ENCODE measurements at regions not wholly inside any gene's neighbourhood (a gene's known extent, or its start where the extent isn't known, plus 50 kb on each side); places are given as distances from the start of the nearest gene placed in this dataset.

DNA sequence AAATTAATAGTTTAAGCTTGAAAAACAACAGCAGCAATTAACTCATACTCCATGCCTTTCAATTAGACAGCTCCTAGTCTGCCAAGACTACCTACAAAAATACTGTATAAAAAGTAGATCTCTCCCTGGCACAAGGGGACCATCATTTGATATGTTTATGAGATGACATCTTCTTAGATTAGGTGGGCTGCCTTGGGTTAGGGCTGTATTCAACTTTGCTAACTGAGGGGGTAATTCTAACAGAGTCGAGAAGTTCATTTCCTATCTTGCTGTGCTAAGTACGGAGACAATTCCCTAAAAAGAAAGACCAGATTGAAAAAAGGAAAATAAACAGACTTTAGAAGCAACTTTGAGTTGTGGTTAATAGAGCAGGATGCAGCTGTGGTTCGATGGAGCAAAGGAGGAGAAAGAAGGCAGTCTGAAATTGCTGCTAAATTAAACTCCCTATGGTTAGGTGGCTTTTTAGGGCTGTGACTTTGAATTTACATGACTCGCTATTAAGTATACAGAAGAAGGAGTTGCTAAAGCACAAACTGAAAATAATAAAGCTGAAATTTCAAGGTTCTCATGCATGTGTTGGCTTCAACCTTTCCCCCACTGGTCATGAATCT lies 75.4 kb downstream of the CDC7 start:
- TF ChIP-seq, protein P1, sequence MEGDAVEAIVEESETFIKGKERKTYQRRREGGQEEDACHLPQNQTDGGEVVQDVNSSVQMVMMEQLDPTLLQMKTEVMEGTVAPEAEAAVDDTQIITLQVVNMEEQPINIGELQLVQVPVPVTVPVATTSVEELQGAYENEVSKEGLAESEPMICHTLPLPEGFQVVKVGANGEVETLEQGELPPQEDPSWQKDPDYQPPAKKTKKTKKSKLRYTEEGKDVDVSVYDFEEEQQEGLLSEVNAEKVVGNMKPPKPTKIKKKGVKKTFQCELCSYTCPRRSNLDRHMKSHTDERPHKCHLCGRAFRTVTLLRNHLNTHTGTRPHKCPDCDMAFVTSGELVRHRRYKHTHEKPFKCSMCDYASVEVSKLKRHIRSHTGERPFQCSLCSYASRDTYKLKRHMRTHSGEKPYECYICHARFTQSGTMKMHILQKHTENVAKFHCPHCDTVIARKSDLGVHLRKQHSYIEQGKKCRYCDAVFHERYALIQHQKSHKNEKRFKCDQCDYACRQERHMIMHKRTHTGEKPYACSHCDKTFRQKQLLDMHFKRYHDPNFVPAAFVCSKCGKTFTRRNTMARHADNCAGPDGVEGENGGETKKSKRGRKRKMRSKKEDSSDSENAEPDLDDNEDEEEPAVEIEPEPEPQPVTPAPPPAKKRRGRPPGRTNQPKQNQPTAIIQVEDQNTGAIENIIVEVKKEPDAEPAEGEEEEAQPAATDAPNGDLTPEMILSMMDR (conservative IDR thresholded peaks at IDR 0.05; ENCODE audit: low read depth) = no peak
- no peak overlapping the region for H3K27ac ChIP-seq
- DNase-seq (ENCODE audit: low spot score) = no peak
- ChIA-PET CTCF (no interaction called here), POLR2A (ENCODE audit: low non-redundant PET) (no interaction called here)

DNA sequence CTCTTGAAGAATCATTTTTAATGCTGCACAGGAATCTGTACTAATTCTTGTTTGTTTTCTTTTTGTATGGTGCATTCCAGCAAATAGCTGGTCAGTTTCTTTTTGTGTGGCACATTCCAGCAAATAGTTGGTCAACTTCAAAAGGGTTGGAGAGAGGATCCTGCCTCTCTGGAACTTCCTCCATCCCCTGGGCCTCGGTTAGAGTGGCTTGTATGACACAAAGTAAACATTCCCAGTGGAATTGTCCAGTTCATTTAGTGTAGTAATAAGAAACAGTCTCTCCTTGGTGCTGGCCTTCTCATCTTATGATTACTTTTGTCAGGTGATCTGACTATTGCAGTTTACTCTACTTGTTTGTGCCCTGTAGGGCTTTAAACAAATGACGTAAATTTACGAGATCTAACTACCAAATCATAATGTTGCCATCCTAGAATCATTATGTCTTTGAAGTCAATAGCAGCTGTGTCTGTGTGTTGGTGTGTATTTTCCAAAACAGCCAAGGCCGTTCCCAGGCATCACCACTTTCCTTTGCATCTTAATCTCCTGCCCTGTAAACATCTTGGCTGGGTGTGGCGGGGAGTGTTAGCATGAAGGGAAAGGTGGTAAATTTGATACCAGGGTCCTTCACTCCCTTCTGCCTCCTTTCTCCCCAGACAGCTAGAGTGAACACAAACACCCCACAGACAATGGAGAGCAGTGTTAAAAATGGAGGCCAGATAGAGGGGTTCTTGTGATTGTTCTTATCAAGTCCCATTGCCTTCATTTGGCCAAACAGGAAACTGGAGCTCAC lies 77.9 kb downstream of the CDC7 start:
- POLR2A ChIA-PET (ENCODE audit: low non-redundant PET) = no interaction called here
- H3K27ac ChIP-seq = no peak overlapping the region
- no peak for DNase-seq (ENCODE audit: low spot score)
- CTCF ChIA-PET = no interaction called here
- TF ChIP-seq, protein P1 (conservative IDR thresholded peaks at IDR 0.05; ENCODE audit: low read depth) = no peak

- POLR2A ChIA-PET (ENCODE audit: low non-redundant PET) = no interaction called here
- DNase-seq (ENCODE audit: low spot score) = no peak
- CTCF ChIA-PET = no interaction called here
- TF ChIP-seq, protein P1 (conservative IDR thresholded peaks at IDR 0.05; ENCODE audit: low read depth) = no peak
- H3K27ac ChIP-seq = no peak overlapping the region
These were observed 79.1 kb downstream of the CDC7 start for GRCh38 chr1:91579658-91580228.

DNA sequence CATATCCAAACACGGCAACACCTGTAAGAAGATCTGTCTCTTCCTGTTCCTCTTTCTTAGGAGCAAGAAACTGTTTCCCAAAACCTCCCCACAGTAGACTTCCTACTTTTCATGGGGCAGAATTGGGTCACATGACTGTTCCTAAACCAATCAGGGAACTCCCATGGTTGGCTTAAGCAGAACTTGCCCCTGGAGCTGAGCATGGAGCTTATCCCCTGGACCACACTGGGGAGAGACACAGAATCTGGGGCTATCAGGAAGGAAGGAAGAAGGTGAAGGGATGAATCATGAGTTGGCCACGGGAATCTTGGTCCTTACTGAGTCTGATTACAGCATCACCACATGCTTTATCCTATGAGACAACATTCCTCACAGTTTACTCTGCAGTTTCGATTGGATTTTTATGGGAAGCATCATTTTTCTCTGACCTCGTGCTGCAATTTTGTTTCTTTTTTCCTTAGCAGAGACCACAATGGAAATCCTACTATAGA lies 81.8 kb downstream of the CDC7 start:
- ChIA-PET POLR2A (ENCODE audit: low non-redundant PET) (no interaction called here), CTCF (interaction anchor here (0.6 kb wide), 1 partner anchor 23 kb away, joined by 3 read pairs; no protein-coding TSS in a partner anchor)
- TF ChIP-seq, protein P1 (conservative IDR thresholded peaks at IDR 0.05; ENCODE audit: low read depth) = no peak
- H3K27ac ChIP-seq = no peak overlapping the region
- DNase-seq (ENCODE audit: low spot score) = peak; percentile 66

GRCh38 chr1:91583326-91583755 lies 82.7 kb downstream of the CDC7 start:
- TF ChIP-seq, protein P1 (conservative IDR thresholded peaks at IDR 0.05; ENCODE audit: low read depth) = no peak
- ChIA-PET POLR2A (ENCODE audit: low non-redundant PET) (no interaction called here), CTCF (no interaction called here)
- H3K27ac ChIP-seq = peak overlapping the region; percentile 33; the same call in 1 of the 2 replicates
- DNase-seq (ENCODE audit: low spot score) = no peak

GRCh38 chr1:91584309-91584708 lies 83.7 kb downstream of the CDC7 start:
- H3K27ac ChIP-seq = no peak overlapping the region
- ChIA-PET CTCF (interaction anchor here (0.6 to 0.7 kb wide), 2 partner anchors 57 to 707 kb away, joined by 3 read pairs; no protein-coding TSS in a partner anchor), POLR2A (ENCODE audit: low non-redundant PET) (no interaction called here)
- TF ChIP-seq, protein P1 (conservative IDR thresholded peaks at IDR 0.05; ENCODE audit: low read depth) = no peak
- no peak for DNase-seq (ENCODE audit: low spot score)
